GM19452 (cell line): ENCODE measurements at regions not wholly inside any gene's neighbourhood (a gene's known extent, or its start where the extent isn't known, plus 50 kb on each side); places are given as distances from the start of the nearest gene placed in this dataset.
"Not testable (repeated sequence)": the region's sequence is repeated elsewhere in the genome, so short reads cannot be mapped to it uniquely, and the experiment has no call there.

Source experiments
- ATAC-seq: cut with Tn5 transposase; IDR thresholded peaks from one replicate; pipeline ENCODE4 v1.9.1; 2021; ENCODE audit not compliant: unreplicated experiment

GRCh38 chr7:106583706-106584690 is 77.0 kb downstream of the CCDC71L start:
- ATAC-seq, result no peak

- no peak for ATAC-seq
Measured at GRCh38 chr7:106583100-106583499, 77.9 kb downstream of the CCDC71L start.

DNA sequence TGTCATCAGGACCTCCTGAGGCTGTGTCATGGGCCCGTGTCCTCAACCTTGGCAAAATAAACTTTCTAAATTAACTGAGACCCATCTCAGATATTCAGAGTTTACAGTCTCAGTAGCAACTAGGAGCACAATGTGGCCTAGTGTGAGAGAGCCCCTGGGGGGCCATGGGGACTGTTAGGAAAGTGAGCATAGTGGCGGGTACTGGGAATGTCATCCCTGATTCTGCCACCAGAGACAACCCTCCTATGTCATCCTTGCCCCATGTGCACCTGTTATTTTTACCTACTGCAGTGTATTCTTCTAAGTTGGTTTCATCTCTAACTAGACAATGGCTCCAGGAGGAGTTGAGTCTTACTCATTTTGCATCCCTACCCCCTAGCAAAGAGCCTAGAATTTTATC is 78.6 kb downstream of the CCDC71L start:
- ATAC-seq, result no peak

GRCh38 chr7:106579086-106579485 is 81.9 kb downstream of the CCDC71L start:
- ATAC-seq, result not testable (repeated sequence)

GRCh38 chr7:106575138-106575823 is 85.7 kb downstream of the CCDC71L start:
- ATAC-seq, result no peak

DNA sequence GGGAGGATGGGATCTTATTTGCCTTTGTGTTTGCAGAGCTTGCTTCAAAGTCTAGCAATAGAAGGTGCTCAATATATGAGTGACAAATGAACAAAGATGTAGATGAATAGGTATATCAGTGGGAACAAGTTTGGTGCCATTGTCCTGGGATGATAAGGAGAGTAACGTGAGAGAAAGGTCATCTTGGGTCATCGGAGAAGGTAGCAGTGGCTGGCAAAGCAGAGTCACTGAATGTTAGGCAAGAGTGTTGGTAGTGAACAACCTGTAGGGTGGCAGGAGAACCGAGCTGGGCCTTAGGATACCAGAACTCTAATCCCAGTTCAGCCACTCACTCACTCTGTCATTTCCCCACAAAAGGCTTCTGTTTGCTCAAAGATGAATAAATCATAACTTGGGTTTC is 87.2 kb downstream of the CCDC71L start:
- ATAC-seq, result no peak

DNA sequence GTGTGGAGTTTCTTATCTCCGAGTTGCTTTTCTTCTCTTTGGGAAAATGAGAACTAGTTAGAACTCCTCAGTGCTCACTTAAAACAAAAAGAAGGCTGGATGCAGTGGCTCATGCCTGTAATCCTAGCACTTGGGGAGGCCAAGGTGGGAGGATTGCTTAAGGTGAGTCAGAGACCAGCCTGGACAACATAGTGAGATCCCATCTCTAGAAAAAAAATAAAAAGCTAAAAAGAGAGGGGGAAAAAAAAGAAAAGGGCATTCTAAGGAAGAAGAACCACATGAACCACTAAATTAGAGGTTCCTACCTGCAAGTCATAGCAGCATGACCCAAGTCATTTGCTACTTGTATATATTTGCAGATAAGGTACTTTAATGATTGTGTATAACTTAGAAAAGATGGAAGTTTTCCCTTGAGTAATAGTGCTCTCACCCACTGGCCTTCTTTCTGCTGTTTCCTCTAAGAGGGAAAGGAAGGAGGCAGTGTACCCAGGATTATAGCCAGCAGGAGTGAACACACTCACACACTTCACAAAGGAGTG is 87.8 kb downstream of the CCDC71L start:
- no peak for ATAC-seq

DNA sequence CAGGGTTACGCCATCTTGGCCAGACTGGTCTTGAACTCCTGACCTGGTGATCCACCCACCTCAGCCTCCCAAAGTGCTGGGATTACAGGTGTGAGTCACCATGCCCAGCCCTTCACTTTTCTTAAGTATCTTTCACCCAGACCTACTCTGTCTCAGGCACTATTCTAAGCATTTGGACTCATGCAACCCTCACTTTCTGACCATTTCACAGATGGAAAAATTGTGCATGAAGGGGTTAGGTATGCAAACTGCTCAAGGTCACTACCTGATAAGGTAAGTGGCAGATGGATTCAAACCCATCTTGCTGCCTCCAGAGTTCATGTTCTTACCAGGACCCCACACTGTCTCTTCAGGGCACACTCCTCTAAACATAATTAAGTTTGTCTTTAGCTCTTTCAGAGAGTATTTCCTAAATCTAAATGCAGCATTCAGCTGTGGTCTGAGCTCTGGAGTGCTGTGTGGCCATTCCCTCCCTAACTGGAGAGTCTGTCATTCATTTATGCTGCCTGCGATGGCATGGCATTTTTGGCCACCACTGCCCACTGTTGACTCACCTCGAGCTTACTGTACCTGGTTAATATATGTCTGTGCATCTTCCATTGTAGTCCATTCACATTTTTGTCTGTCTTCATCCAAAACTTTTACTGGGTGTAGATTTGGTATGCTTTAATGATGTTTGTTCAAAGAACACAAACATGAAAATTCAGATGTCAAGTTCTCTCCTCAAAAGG is 88.4 kb downstream of the CCDC71L start:
- ATAC-seq, result no peak

DNA sequence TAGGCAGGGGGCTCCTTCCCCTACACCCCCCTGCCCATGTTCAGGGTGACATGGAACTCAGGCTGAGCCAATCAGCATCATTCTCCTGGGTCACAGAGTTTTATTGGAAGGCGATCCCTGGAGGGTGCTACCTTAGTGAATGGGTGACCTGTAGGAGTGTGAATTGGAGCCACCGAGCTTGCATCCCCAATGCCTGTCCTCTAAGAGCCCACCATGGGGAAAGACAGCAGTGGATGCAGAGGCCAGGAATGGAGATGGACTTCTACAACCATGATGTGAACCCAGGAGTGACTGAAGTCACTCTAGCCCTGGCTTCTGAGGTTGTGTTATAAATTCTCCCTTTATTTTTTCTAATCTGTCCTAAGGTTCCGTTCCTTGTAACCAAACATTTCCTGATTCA is 89.4 kb downstream of the CCDC71L start:
- ATAC-seq, result no peak

DNA sequence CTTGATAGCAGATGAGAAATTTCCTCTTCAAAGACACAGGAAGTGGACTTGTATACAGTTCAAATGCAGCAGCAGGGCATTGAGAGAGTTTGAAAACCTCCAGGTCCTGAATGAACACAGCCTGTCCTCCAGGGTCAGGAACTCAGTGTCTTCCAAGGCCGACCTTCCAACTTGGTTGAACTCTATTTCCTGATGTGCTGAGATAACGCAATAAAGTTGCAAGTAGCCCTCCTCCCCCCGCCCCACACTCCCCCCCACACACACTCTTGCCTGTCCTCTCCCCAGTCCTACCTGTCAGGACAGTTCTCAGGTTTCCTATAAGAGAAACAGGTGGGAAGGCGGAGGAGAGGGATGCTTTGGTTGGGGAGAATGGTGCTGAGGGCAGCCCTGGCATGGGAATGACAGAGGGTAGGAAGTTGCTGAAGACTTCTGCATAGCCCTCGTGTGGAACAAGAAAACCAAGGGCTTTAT is 90.0 kb downstream of the CCDC71L start:
- ATAC-seq, result no peak

DNA sequence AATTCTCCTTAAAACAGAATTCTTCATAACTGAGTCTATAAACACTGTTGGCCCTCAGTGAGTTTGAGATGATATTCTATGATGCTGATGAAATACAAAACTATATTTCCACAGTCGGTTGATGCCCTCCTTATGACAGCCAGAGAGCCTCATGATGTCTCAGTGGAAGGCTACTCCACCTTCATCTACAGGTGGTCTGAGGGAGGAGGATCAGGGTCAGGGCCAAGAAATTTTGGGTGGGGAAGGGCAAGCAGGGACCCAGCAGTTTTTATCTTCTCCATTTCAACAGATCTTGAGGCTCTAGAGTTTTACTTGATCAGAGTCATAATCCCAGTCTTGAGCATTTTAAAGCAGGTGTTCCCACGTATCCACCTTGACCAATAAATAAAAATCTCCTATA is 90.8 kb downstream of the CCDC71L start:
- ATAC-seq, result no peak

GRCh38 chr7:106569500-106569929 is 91.4 kb downstream of the CCDC71L start:
- no peak for ATAC-seq

DNA sequence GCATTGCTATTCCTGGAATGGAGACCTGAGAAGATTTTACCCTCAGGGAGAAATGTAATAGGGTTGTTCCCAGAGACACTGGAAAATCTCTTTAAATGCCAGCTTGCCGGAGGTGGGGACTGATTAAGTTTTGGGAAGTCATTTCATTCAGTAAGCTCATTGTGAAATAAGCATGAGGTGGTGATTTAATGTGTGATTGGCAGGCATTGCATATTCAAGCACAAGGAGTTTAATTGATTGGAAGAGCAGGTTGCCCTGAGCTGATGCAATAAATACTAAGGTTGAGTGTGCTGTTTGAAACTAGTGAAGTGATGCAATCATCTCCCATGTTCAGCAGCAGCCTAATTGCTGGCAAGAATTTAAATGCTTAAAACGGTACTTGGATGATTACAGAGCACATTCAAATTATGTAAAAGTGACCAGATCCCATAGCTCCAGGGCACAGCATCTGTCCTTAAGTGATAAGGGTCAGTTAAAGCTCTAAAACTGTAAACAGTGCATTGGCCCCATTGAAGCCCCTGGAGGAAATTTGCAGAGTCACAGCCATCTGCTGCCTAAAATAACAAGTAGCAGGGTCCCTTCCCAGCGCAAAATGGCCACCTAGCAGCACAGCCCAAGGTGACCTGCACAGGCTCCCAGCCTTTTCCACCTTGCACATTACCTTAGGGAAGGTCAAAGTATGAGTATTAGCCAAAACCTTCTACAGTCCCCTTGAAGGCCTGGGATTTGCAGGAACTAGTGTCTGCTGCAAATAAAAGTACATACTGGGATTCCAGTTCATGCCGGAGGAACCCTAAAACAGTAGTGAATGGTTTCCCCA is 92.1 kb downstream of the CCDC71L start:
- ATAC-seq, result no peak

DNA sequence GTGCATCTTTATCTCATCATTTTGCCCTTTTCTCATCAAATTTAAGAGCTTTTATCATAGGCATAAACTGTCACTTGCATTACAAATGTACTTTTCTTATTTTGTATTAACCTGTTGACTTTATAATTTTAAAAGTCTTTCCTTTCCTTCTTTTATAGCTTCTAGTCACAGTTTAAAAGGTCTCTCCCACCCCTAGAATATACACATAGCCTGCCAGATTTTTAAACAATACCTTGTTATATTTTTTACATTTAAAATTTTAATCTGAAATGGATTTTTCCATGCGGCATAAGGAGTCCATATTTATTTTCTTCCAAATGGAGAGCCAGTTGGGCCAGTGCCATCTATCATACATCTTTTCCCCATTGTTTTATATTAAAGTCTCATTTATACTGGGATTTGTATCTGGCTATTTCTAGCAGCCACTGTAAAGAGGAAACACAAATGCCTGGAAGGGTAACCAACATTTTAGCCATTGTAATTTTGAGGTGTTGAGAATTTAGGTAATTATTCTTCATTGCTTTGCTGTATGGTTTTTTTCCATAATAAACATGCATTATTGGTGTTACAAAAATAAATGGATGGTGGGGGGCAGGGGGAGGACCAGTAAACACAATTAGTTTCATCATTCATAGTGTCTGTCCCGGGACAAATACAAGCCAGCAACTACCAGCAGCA is 92.8 kb downstream of the CCDC71L start:
- no peak for ATAC-seq

DNA sequence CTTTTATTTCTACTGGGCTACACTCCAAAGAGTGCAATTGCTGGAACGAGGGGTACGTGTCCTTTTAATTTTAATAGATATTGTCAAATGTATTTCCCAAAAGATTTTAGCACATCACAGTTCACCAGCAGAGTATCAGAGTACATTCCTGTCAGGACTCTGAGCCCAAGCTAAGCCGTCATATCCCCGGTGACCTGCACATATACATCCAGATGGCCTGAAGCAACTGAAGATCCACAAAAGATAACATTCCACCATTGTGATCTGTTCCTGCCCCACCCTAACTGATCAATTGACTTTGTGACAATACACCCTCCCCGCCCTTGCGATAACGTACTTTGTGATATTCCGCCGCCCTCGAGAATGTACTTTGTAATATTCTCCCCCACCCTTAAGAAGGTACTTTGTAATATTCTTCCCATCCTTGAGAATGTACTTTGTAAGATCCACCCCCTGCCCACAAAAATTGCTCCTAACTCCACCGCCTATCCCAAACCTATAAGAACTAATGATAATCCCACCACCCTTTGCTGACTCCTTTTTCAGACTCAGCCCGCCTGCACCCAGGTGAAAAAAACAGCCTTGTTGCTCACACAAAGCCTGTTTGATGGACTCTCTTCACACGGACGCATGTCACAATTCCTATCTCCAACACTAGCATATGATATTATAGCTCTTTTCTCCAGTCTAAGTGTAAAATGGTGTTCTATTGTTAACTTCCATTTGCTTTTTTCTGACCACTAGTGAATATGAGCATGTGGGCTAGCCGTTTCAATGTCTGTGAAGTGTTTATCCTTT is 93.6 kb downstream of the CCDC71L start:
- not testable (repeated sequence) for ATAC-seq

DNA sequence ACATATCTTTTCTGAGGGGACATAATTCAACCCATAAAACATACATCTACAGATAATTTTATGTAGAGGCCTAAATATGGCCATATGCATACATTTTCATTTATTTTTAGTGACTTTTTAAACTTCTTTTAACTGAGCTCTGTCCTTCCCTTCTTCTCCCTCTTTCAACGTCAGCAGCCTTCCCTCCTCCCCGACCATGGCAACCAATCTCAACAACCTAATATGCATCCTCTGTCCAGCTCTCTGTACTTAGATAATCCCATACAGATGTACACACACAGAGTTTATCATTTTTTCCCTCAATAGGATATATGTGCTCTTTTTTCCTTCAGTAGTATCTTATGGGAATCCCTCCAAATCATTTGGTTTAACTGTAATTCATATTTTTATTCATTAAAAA is 94.3 kb downstream of the CCDC71L start:
- no peak for ATAC-seq

DNA sequence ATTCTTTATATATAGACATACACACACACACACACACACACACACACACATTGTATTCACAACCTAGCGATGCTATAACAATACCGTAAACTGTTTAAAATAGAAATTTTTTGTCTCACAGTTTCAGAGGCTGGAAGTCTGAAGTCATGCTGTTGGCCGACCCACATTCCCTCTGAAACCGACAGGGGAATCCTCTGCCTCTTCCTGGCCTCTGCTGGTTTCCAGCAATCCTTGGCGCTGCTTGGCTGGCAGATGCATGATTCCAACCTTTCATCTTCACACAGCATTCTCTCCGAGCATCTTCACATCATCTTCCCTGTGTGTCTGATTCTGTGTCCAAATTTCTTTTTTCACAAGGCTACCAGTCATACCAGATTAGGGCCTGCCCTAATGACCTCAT is 94.8 kb downstream of the CCDC71L start:
- ATAC-seq, result no peak

- ATAC-seq, result no peak
Measured at GRCh38 chr7:106565428-106565827, 95.5 kb downstream of the CCDC71L start.
